ENCODE measurements at regions not wholly inside any gene's neighbourhood (a gene's known extent, or its start where the extent isn't known, plus 50 kb on each side); places are given as distances from the start of the nearest gene placed in this dataset.

DNA sequence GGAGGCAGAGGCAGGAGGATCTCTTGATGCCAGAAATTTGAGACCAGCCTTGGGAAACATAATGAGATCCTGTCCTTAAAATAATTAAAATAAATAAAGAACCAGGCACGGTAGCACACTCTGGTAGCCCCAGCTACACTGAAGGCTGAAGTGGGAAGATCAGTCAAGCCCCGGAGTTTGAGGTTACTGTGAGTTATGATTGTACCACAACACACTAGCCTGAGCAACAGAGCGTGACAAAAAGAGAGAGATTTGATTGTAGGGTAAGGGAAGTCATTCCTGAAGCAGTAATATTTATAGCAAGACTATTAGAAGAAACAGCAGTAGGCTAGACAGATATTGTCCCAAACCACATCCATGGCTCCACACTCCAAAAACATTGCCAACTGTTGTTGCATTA is 1408.4 kb upstream of the TENM4 start:
- TF ChIP-seq POLR2AphosphoS5 (IDR thresholded peaks at IDR 0.05) (no peak), EP300 (IDR thresholded peaks at IDR 0.05) (no peak), POLR2A (IDR thresholded peaks at IDR 0.05) (no peak)
- TF ChIP-seq, protein P1, sequence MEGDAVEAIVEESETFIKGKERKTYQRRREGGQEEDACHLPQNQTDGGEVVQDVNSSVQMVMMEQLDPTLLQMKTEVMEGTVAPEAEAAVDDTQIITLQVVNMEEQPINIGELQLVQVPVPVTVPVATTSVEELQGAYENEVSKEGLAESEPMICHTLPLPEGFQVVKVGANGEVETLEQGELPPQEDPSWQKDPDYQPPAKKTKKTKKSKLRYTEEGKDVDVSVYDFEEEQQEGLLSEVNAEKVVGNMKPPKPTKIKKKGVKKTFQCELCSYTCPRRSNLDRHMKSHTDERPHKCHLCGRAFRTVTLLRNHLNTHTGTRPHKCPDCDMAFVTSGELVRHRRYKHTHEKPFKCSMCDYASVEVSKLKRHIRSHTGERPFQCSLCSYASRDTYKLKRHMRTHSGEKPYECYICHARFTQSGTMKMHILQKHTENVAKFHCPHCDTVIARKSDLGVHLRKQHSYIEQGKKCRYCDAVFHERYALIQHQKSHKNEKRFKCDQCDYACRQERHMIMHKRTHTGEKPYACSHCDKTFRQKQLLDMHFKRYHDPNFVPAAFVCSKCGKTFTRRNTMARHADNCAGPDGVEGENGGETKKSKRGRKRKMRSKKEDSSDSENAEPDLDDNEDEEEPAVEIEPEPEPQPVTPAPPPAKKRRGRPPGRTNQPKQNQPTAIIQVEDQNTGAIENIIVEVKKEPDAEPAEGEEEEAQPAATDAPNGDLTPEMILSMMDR (IDR thresholded peaks at IDR 0.05): no peak

Measured in sigmoid colon (tissue), 4 donors.